Calu3 (cell line): ENCODE measurements at regions not wholly inside any gene's neighbourhood (a gene's known extent, or its start where the extent isn't known, plus 50 kb on each side); places are given as distances from the start of the nearest gene placed in this dataset.
"Not testable (repeated sequence)": the region's sequence is repeated elsewhere in the genome, so short reads cannot be mapped to it uniquely, and the experiment has no call there.

Experiments used
- BruUV-seq: library from RNA; stranded (reverse); fragments of 400-500 nt; replicated peaks from 2 replicates; lab custom pipeline; 2021; lab: Mats Ljungman, UMichigan
- CTCF ChIA-PET: fragments of 300-600 bp; sonication (Branson Sonifier 250); formaldehyde crosslinking; loops from one replicate; lab custom pipeline; 2022; ENCODE audit warnings: antibody characterized with exemption; lab: Charles Lee
- DNase-seq: peaks from one replicate; pipeline ENCODE4 v3.0.0; 2022
- H3K27ac Mint-ChIP-seq: one replicate; pipeline ENCODE4 v1.8.0; 2022; ENCODE audit warnings: mixed read lengths; ENCODE audit not compliant: unreplicated experiment
- H3K27me3 Mint-ChIP-seq: one replicate; pipeline ENCODE4 v1.8.0; 2022; ENCODE audit warnings: mixed read lengths; ENCODE audit not compliant: unreplicated experiment
- H3K36me3 Mint-ChIP-seq: one replicate; pipeline ENCODE4 v1.8.0; 2022; ENCODE audit warnings: mild to moderate bottlenecking, moderate library complexity, mixed read lengths; ENCODE audit not compliant: insufficient read depth, unreplicated experiment
- H3K4me1 Mint-ChIP-seq: one replicate; pipeline ENCODE4 v1.8.0; 2022; ENCODE audit warnings: mild to moderate bottlenecking, low read depth, mixed read lengths; ENCODE audit not compliant: unreplicated experiment
- H3K4me3 Mint-ChIP-seq: one replicate; pipeline ENCODE4 v1.8.0; 2022; ENCODE audit warnings: mild to moderate bottlenecking, low read depth, moderate library complexity, mixed read lengths; ENCODE audit not compliant: unreplicated experiment
- H3K9me3 Mint-ChIP-seq: one replicate; pipeline ENCODE4 v1.8.0; 2022; ENCODE audit warnings: low read depth, mixed read lengths; ENCODE audit not compliant: unreplicated experiment
- CTCF ChIP-seq: fragments of 200-600 bp; IDR thresholded peaks from one replicate; pipeline ENCODE4 v1.8.0; 2022; ENCODE audit warnings: antibody characterized with exemption; ENCODE audit not compliant: unreplicated experiment
- intact Hi-C: fragments of 100-400 bp; cut with micrococcal nuclease; formaldehyde crosslinking; loops from one replicate; pipeline ENCODE4 v1.10.0; 2022; ENCODE audit not compliant: unreplicated experiment

GRCh38 chr2:746697-747096 lies 69.5 kb upstream of the TMEM18 start:
- no peak overlapping the region for H3K27ac Mint-ChIP-seq
- DNase-seq, result no peak
- H3K36me3 Mint-ChIP-seq, result no peaks in the 10 kb centered on the region
- CTCF ChIA-PET, result no interaction called here
- no peaks in the 10 kb centered on the region for H3K4me1 Mint-ChIP-seq
- no peak overlapping the region for H3K4me3 Mint-ChIP-seq
- BruUV-seq, result no TSS peak
- intact Hi-C loops, result no loop called here
- peaks cover 10% of the 10 kb centered on the region for H3K27me3 Mint-ChIP-seq
- H3K9me3 Mint-ChIP-seq, result peaks cover 21% of the 10 kb centered on the region
- TF ChIP-seq CTCF, result no peak

GRCh38 chr2:744088-744487 lies 66.9 kb upstream of the TMEM18 start:
- intact Hi-C loops, result no loop called here
- no TSS peak for BruUV-seq
- Mint-ChIP-seq H3K4me3 (no peak overlapping the region), H3K27me3 (peaks cover 12% of the 10 kb centered on the region), H3K4me1 (no peaks in the 10 kb centered on the region), H3K36me3 (peaks cover 5% of the 10 kb centered on the region), H3K27ac (no peak overlapping the region), H3K9me3 (peaks cover 19% of the 10 kb centered on the region)
- CTCF ChIA-PET, result no interaction called here
- no peak for TF ChIP-seq CTCF
- no peak for DNase-seq

GRCh38 chr2:742221-742620 lies 65.0 kb upstream of the TMEM18 start:
- no peak for DNase-seq
- Mint-ChIP-seq H3K9me3 (peaks cover 15% of the 10 kb centered on the region), H3K27ac (no peak overlapping the region), H3K27me3 (peaks cover 12% of the 10 kb centered on the region), H3K4me3 (no peak overlapping the region), H3K4me1 (no peaks in the 10 kb centered on the region), H3K36me3 (peaks cover 5% of the 10 kb centered on the region)
- BruUV-seq, result no TSS peak
- TF ChIP-seq CTCF, result no peak
- CTCF ChIA-PET, result no interaction called here
- intact Hi-C loops, result no loop called here

- H3K4me3 Mint-ChIP-seq, result peak overlapping the region; percentile 87
- H3K4me1 Mint-ChIP-seq, result no peaks in the 10 kb centered on the region
- BruUV-seq, result no TSS peak
- H3K9me3 Mint-ChIP-seq, result peaks cover 15% of the 10 kb centered on the region
- DNase-seq, result no peak
- CTCF ChIA-PET, result no interaction called here
- TF ChIP-seq CTCF, result no peak
- peaks cover 5% of the 10 kb centered on the region for H3K36me3 Mint-ChIP-seq
- peaks cover 12% of the 10 kb centered on the region for H3K27me3 Mint-ChIP-seq
- H3K27ac Mint-ChIP-seq, result no peak overlapping the region
- intact Hi-C loops, result no loop called here
Measured at GRCh38 chr2:741195-741496, 63.9 kb upstream of the TMEM18 start.

- Mint-ChIP-seq H3K27me3 (peaks cover 12% of the 10 kb centered on the region), H3K4me3 (peak overlapping the region; percentile 87), H3K9me3 (peaks cover 14% of the 10 kb centered on the region)
- H3K36me3 Mint-ChIP-seq, intact Hi-C loops, H3K27ac Mint-ChIP-seq, H3K4me1 Mint-ChIP-seq, BruUV-seq: not testable (repeated sequence)
- CTCF ChIA-PET, result interaction anchor here (0.6 to 1.0 kb wide), 4 partner anchors 9 to 153 kb away, joined by 3 to 10 read pairs (median 4); no protein-coding TSS in a partner anchor
- peak; percentile 74 for DNase-seq
Measured at GRCh38 chr2:740322-741194, 63.4 kb upstream of the TMEM18 start.

- Mint-ChIP-seq H3K27me3 (peaks cover 12% of the 10 kb centered on the region), H3K4me3 (peak overlapping the region; percentile 87), H3K9me3 (peaks cover 12% of the 10 kb centered on the region)
- H3K4me1 Mint-ChIP-seq, H3K27ac Mint-ChIP-seq, intact Hi-C loops, DNase-seq, H3K36me3 Mint-ChIP-seq, BruUV-seq: not testable (repeated sequence)
- CTCF ChIA-PET, result interaction anchor here (0.6 to 1.0 kb wide), 3 partner anchors 16 to 153 kb away, joined by 3 to 5 read pairs (median 3); no protein-coding TSS in a partner anchor
Measured at GRCh38 chr2:739864-740321, 62.7 kb upstream of the TMEM18 start.
